Stimulated activated CD4-positive, alpha-beta T cell treated with anti-CD3 and anti-CD28 coated beads, Interleukin-2, amount 100 ng/mL, for 48 hours (primary cell): ENCODE measurements at regions not wholly inside any gene's neighbourhood (a gene's known extent, or its start where the extent isn't known, plus 50 kb on each side); places are given as distances from the start of the nearest gene placed in this dataset.

Experiments
- DNase-seq, 2 donors: peaks; one replicate each; pipeline ENCODE4 v3.0.0-alpha.2; 2020

GRCh38 chr5:8580298-8580697 lies 711.4 kb downstream of the MTRR start:
- no peak for DNase-seq

- DNase-seq: no peak
Observed at GRCh38 chr5:8581047-8581446, 712.1 kb downstream of the MTRR start.

- no peak for DNase-seq
Observed at GRCh38 chr5:8585230-8586018, 716.5 kb downstream of the MTRR start.

GRCh38 chr5:8590959-8591358 lies 722.0 kb downstream of the MTRR start:
- no peak for DNase-seq

GRCh38 chr5:8598356-8598755 lies 729.4 kb downstream of the MTRR start:
- DNase-seq: no peak

- no peak for DNase-seq
Observed at GRCh38 chr5:8598996-8599395, 730.0 kb downstream of the MTRR start.

- DNase-seq: no peak
Observed at GRCh38 chr5:8600843-8601242, 731.9 kb downstream of the MTRR start.

GRCh38 chr5:8601831-8602354 lies 732.9 kb downstream of the MTRR start:
- no peak for DNase-seq

GRCh38 chr5:8606231-8606630 lies 737.3 kb downstream of the MTRR start:
- DNase-seq: no peak

- DNase-seq: no peak
Observed at GRCh38 chr5:8611067-8611466, 742.1 kb downstream of the MTRR start.

- no peak for DNase-seq
Observed at GRCh38 chr5:8613078-8613685, 744.2 kb downstream of the MTRR start.

GRCh38 chr5:8615142-8615858 lies 746.4 kb downstream of the MTRR start:
- DNase-seq: no peak

GRCh38 chr5:8628521-8628920 lies 759.6 kb downstream of the MTRR start:
- no peak for DNase-seq

- no peak for DNase-seq
Observed at GRCh38 chr5:8633259-8633658, 764.3 kb downstream of the MTRR start.

- DNase-seq: no peak
Observed at GRCh38 chr5:8633696-8634095, 764.7 kb downstream of the MTRR start.

GRCh38 chr5:8634219-8634618 lies 765.3 kb downstream of the MTRR start:
- no peak for DNase-seq

GRCh38 chr5:8641786-8642505 lies 773.0 kb downstream of the MTRR start:
- no peak for DNase-seq

GRCh38 chr5:8644377-8644776 lies 775.4 kb downstream of the MTRR start:
- DNase-seq: no peak

GRCh38 chr5:8647111-8647510 lies 778.2 kb downstream of the MTRR start:
- no peak for DNase-seq

- no peak for DNase-seq
Observed at GRCh38 chr5:8650186-8650585, 781.2 kb downstream of the MTRR start.

GRCh38 chr5:8660133-8660893 lies 791.4 kb downstream of the MTRR start:
- no peak for DNase-seq

GRCh38 chr5:8663374-8663773 lies 794.4 kb downstream of the MTRR start:
- DNase-seq: no peak
